Right ventricle myocardium inferior (tissue), 1 donor: ENCODE measurements at regions not wholly inside any gene's neighbourhood (a gene's known extent, or its start where the extent isn't known, plus 50 kb on each side); places are given as distances from the start of the nearest gene placed in this dataset.

Source experiments
- ATAC-seq: fragments of 200-7000 bp; cut with Tn5 transposase; one replicate; pipeline ENCODE4 v1.9.1; 2020; ENCODE audit warnings: mild to moderate bottlenecking, moderate library complexity
- DNase-seq: peaks from one replicate; pipeline ENCODE4 v3.0.0; 2021; ENCODE audit errors: missing footprints
- intact Hi-C: fragments of 100-400 bp; cut with DNase I; formaldehyde crosslinking; loops from one replicate; pipeline ENCODE4 v1.11.0; 2022
- donor health status: DM: no; HTN: yes; CAD: no; lungs with severe emphysema.

DNA sequence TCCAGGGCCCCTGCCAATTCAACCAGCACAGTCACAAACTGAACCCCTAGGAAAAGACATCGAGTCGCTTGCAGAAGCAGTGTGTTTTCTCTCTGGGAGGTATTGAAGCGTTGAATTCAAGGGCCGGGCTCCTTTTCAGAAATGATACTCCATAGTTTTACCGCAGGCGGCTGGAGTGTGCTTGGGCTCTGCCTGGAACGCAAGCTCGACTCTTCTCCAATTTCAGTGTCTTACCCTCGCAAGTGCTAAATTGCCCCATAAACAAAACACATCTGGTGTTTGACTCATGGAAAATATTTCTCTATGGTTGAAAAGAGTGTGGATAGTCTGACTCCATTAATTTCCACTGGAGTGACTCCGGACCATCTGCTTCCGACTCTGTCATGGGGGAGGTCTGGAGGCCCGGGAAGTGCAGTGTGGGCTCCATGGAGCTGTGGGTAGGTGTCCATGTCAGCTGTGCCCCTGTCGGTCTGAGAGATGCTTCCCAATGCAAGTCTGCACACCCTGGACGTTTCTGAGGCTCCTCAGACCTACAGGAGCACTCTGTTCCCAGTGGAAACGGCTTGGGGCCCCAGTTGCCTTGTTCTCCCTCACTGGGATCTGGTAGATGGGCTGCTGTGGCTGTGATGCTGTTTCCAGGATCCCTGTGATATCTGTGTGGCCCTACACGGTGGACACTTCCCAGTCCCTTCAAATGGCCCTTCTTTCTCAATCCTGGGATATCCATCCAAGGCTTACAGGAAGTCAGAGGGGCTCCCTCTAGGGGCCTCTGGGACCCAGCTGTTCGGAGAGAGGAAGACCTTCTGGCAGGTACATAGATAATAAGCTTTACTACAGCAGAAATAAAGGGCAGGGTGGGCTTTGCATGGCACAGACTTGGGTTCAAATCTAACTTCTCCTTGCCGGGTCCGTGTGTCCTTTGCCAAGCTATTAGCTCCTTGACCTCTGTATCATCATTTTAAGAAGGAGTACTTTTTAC is 119.8 kb upstream of the CDH13 start:
- DNase-seq (no peak), ATAC-seq (no peak)
- intact Hi-C loops: no loop called here

DNA sequence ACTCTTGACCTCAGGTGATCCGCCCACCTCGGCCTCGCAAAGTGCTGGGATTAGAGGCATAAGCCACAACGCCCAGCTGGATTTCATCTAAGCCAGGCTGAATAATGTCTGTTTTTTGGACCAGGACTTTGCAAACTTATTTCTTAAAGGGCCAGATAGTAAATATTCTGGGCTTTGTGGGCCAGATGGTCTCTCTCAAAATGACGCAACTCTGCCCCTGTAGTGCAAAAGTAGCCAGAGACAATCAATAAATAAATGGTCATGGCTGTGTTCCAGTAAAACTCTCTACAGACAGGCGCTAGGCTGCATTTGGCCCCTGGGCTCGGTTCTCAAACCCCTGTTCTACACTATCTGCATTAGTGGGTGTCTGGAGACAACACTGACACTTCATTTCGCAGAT is 121.9 kb upstream of the CDH13 start:
- no peak for DNase-seq
- intact Hi-C loops: no loop called here
- no peak for ATAC-seq

DNA sequence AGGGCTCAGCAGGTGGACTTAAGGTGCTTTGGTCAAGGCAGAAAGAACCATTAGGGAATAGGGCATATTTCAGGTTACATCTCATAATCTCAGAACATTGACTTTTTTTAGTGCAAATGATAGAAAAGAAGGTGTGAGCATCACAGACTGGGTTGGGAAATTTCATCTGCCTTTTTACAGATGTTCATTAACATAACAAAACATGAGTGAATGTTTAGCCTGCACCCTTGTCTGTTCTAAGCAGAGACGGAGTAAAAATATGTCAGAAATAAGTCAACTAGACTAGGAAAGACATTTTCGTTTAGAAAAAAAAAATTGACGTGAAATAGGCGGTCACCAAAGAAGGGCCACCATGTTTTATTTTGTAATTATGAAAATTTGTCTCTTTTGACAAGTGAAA is 127.5 kb upstream of the CDH13 start:
- no peak for DNase-seq

DNA sequence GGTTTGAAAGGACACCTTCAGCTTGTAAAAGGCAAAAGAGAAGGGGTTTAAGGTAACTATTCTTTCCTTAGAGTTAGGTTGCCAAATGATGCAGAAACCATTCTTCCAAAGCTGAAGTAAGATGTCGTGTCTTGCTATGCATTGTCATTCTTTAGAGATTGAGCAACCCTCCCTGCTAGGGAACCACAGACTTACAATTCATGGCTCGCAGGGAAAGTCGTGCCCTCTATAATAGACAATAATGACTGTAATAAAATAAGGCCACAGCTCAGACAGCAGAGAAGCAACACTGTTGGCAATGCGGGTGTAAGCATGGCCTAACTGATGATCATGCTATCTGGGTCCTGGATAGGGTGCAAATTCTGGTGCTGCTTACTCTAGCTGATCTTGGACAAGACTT is 129.6 kb upstream of the CDH13 start:
- DNase-seq: no peak
- no peak for ATAC-seq
- intact Hi-C loops: no loop called here

More for the DNA sequence above, 127.5 kb upstream of the CDH13 start:
- intact Hi-C loops: no loop called here
- no peak for ATAC-seq

DNA sequence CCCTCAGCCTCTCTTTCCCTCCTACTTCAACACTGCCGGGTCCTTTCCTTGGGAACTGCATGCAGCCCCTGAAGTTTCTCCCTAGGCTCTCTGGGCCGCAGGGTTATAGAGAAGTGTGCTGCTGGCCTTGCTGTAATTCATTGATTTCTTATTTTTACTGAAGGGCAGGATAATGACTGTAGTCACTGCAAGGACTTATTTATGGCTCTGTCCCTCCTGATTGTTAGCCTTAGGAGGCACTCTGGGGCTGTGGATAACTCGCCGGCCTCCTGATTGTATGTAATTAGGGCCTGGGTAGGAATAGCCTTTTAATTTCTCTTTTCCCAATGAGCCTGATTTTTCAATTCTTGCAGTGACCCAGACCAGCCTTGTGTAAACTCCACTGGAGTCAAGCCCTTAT is 138.3 kb upstream of the CDH13 start:
- intact Hi-C loops: no loop called here
- ATAC-seq: no peak
- no peak for DNase-seq

DNA sequence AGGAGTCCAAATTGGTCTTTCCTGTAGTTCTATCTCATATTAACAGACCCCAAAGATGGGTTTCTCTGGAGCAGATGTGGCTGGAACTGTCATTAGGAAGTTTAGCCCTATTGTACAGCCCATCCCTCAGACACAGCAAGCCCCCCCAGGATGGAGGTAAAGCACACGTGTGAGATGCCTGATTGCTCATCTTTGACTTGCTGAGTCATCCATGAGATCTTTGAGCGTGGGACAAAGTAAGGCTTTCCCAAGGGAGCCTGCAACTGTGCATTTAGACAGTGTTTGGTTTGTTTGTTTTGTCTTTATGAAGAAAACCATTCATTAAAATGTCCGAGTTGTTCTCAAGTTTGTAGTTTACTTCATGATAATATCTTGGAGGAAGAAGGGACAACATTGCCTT is 145.3 kb upstream of the CDH13 start:
- ATAC-seq (no peak), DNase-seq (no peak)
- intact Hi-C loops: no loop called here

DNA sequence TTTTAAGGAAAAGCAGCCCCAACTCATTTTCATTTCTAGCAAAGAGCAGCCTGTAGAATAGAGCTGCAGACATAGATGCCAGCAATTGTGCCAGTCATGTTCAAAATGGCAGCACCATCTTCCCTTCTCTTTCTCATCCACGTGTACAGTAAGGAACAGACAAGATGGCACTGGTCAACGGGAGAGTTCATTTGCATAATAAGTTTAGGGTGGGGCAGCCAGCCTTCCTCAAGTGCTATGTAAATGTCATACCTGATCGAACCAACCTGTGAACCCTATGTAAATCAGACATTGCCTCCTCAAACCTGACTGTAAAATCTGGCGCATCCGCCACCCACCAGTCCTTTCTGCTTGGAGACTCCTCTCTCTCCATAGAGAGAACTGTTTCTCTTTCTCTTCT is 150.0 kb upstream of the CDH13 start:
- intact Hi-C loops: no loop called here
- ATAC-seq (no peak), DNase-seq (no peak)

DNA sequence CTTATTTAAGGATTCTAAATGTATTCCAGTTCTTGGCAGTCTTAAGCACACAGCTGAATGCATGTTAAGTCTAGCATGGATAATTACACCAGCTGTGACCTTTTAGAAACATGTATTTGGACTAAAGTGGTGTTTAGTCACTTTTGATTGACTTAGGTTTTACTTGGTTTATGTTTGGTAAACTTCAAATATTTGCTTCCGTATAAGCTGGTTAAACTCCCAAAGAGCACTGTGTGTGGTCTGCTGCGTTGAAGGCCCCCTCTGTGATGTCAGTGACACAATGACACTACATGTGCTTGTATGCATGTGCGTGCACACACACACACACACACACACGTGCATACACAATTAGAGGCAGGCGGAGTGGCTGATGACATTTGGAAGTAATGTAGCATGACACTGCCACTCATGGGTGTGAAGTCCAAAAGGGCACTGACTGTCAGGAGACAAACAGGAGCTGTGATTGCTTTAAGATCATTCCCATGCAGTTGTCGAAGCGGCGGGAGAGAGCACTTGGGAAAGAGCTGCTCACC is 156.1 kb upstream of the CDH13 start:
- no peak for DNase-seq
- intact Hi-C loops: no loop called here
- ATAC-seq: no peak

DNA sequence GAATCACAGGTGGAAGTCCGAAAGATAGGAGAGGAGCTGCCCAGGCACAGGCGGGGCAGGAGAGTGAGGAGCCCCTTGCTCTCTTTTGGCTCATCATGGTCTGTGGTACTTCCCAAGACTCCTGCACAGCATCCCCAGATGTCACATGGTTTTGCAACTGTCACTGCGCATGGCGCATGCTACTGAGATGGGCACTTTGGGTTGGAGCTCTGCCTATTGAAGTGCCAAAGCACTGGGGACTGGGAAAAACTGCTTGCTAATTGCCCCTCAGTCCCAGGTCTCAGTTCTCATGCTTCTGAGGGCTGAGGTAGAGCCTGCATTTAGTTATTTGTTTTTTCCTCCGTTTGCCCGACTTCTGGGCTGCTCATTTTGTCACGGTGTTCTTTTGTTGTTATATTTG is 156.8 kb upstream of the CDH13 start:
- ATAC-seq (no peak), DNase-seq (no peak)
- intact Hi-C loops: no loop called here

DNA sequence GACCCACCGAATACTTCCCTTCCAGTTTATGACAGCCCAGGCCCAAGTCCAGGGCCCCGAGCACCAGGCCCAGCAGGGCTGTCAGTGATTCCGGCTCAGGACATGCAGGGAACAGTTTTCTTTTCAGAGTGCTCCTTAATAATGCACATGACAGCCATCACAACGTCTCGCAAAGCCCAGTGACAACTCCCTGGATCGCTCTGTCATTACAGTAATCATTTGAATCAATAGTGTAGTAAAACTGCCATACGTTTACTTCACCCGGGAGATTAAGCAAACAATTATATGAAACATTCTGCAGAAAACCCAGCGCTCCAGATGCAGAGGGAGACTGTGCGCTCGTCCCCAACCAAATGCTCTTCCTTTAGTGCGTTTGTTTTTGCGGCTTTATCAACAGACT is 162.6 kb upstream of the CDH13 start:
- ATAC-seq (no peak), DNase-seq (no peak)
- intact Hi-C loops: no loop called here

DNA sequence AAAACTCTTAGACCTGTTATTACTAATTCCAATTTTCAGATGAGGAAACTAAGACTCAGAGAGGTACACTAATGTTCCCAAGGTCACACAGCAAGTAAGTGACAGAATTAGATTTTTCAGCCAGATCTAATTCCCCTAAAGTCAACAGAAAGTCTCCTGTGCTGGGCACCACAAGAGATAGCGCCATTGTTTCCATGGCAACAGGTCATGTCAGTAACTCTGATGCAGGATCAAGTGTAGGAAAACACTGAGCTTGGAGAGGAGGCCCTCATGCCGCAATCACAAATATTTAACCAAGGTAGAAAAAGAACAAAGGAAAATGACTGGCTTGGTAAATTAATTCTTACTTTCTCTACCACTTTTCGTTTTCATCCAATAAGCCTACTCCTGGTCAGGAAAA is 166.0 kb upstream of the CDH13 start:
- intact Hi-C loops: no loop called here
- no peak for ATAC-seq
- DNase-seq: no peak

DNA sequence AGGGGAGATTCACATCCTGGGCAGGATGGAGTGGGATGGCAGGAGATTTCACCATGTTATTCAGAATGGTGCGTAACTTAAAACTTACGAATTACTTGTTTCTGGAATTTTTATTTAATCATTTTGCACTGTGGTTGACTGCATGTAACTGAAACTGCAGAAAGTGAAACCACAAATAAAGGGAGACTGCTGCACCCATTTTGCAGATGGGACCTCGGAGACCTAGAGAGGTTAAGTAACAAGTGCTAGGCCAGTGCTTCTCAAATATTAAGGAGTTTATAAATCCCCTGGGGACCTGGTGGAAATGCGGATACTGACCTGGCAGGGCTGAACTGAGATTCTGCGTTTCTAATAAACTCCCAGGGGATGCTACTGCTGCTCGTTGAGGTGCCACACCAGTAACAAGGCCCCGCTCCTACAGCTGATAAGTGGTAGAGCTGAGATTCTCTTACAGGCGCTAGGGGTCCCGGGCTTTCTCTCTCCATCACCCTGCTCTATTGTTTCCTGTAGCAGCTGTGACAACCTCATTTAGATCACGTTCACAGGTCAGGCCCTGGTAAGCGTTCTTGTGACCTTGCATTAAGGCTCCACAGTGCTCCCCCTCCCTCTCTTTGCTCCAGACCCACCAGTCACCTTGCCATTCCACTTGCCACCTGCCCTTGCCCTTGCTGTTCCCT is 167.1 kb upstream of the CDH13 start:
- no peak for DNase-seq
- intact Hi-C loops: loop anchor here (5.0 to 10.0 kb wide), 2 partner anchors 125 to 192 kb away; no protein-coding TSS in a partner anchor
- ATAC-seq: no peak

DNA sequence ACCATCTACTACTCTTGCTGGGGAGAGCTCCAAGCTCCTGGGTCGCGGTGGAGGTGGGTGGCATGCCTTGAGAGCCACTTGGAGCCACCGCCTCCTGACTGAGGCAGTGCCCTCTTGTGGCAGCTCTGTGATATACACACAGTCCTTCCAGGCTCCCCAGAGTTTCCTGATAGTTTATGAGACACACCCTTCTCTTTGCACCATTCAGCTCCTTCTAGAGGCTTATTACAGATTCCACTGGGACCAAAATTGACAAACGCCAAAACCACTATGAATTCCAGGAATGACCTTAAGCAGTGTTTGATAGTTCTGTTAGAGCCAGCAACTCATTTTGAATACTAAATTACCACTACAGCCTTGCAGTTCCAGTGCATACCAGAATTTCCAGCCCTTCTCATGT is 170.1 kb upstream of the CDH13 start:
- ATAC-seq (no peak), DNase-seq (no peak)
- intact Hi-C loops: loop anchor here (5.0 to 10.0 kb wide), 2 partner anchors 128 to 189 kb away; no protein-coding TSS in a partner anchor

DNA sequence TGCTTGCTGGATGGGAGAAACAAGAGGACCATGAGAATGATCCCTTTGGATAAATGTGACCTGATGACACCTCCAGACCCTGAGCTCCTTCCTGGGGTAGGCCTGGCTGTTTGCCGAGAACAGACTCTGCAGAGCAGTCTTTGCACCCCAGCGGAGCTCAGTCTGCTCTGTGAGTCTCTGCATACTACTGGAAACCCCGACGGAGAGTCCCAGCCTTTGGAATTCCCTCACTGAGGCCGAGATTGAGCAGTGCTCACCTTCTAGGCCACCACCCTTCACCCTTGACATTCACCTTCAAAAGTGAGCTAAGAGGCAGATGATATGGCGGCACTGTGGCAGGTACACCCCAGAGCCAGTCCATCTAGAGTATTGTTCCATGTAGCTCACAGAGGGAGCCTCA is 172.2 kb upstream of the CDH13 start:
- DNase-seq (no peak), ATAC-seq (no peak)
- intact Hi-C loops: loop anchor here (10.0 kb wide), 1 partner anchor 130 kb away; no protein-coding TSS in a partner anchor

DNA sequence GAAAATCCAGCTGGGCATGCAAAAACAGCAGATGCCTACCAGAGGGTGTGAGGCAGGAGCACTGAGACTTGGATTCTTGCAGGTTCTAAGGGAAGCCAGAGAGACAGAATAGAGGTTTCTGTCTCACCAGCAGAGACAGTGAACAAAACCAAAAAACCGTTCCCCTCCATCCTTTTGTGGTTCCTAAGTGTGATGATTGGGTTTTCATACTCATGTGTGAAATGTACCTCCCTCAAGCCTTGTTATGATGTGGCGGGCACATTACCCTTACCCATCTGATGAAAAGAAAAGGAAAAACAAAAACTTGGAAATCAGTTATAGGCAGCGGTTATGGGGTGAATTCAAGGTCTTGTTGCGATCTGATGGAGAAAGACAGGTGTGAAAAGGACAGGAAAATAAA is 172.6 kb upstream of the CDH13 start:
- ATAC-seq (no peak), DNase-seq (no peak)
- intact Hi-C loops: loop anchor here (10.0 kb wide), 1 partner anchor 131 kb away; no protein-coding TSS in a partner anchor

DNA sequence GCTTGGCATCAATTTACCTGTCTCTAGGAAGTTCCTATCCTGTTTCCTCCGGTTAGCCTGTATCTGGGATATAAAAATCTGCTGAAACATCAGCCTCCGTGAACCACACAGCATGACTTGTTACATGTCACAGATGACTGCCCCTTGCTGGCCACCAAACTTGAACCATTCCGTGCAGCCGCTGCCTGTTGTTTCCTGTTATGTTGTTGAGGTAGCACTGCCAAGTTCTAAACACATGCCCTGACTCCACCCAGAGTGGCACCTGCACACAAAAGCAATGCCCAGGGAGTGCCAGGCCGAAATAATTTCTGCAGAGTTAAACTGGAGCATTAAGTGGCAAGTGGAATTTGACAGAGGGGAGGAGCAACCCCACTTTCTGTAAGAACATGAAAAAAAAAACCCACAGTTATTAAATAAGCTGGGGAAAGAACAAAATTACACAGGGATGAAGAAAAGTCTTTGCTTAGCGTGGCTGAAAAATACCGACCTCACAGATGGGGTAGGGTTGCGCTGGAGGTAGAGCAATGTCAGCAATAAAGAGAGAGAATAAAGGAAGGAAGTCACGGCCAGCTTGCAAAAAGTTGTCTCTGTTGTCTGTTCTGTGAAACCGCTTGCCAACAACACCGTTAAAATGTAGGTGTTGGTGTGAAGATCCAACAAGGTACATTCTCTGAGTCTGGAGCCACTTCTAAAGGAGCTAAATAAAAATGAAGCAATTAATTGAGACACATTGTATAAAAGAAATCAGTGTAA is 174.6 kb upstream of the CDH13 start:
- DNase-seq: no peak
- intact Hi-C loops: loop anchor here (10.0 kb wide), 1 partner anchor 133 kb away; no protein-coding TSS in a partner anchor
- ATAC-seq: no peak

DNA sequence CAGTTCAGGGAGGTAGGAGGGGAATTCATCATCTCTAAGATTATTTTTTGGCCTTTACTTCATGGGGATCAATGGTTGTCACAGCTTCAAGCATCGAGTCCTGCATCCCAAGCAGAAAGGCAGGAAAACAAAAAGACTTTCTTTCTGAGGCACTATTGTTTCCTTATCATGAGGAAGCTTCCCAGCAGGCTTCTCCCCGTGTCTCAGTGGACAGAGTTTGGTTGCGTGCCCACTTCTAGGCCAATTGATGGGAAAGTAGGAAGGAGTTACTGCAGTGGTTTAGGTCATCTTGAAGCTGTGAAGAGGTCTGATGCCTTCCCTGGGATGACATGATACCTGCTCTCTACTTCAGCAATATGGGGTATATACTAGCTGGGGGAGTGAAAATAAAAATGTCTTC is 175.3 kb upstream of the CDH13 start:
- intact Hi-C loops: loop anchor here (10.0 kb wide), 1 partner anchor 133 kb away; no protein-coding TSS in a partner anchor
- DNase-seq: no peak
- ATAC-seq: no peak

DNA sequence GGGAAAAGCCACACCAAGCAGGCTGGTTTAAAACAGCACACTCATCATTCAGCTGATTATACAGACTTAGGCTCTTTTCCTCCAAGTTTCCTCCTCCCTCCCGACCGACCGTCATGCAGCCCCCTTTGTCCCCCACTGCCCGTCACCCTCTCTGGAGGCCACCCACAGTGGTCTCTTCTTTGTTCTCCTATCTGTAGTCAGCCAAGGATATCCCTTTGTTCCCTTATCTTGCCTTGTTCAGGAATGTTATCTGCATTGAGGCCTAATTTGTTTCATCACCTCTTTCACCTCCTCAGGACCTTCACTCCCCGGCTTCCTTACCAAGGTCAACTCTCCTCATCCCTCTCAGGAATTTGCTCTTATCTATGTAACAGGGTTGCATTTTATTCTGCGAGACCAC is 186.4 kb upstream of the CDH13 start:
- intact Hi-C loops: no loop called here
- ATAC-seq: no peak
- DNase-seq: no peak

DNA sequence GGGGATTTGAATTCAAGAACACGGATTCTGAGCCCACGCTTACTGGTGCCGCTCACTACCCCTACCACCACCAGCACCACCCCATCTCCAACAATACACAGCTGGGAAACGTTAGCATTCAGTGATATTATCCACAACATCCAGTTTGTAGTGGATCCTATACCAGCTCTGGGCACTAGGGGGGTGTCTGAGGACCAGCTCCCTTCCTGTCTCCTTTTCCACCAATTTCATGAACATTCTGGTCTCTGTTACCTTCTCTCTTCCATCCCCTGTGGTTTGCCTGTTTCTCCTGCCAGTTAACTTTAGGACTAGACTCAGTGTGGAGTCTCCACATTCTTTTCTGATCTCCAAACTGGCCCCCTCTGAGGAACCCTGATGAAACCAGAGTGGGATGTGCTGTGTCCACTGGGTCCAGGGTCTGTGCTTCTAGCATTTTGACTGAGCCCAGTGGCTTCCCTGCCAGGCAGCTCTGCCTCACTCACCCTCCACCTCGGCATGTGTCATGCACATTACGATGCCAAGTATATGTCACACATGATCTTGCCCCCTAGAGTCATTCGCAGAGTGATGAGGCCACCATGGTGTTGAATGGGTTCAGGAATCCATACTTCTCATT is 187.0 kb upstream of the CDH13 start:
- ATAC-seq (no peak), DNase-seq (no peak)
- intact Hi-C loops: no loop called here
